ENCODE measurements at regions not wholly inside any gene's neighbourhood (a gene's known extent, or its start where the extent isn't known, plus 50 kb on each side); places are given as distances from the start of the nearest gene placed in this dataset.

DNA sequence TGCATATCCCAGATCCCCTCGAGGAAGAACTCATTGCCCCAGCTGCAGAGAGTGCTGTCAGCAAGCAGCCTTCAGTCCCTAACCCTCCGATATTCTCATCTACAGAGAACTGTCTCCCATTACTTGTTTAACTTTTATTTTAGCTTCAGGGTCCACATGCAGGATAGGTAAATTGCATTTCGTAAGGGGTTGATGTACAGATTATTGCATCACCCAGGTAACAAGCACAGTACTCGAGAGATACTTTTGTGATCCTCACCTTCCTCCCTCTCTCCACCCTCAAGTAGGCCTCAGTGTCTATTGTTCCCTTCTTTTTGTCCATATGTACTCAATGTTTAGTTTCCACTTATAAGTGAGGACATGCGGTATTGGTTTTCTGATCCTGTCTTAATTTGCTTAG, 171.5 kb upstream of the IRS2 start:
- no peak overlapping the region for H3K27ac ChIP-seq (ENCODE audit: insufficient read length, low read depth, low read length)
- DNase-seq: no peak
- Mint-ChIP-seq H3K27me3 (ENCODE audit: low read depth) (no peaks in the 10 kb centered on the region; the same call in 1 of the 2 replicates), H3K9me3 (peaks cover 7 to 15% of the 10 kb centered on the region in 2 experiments; a peak in 3 of 5 replicates), H3K27ac (no peak overlapping the region), H3K36me3 (ENCODE audit: insufficient read depth in 1 of 3, low read depth in 3 of 3) (peaks cover 0 to 4% (median 0%) of the 10 kb centered on the region in 3 experiments; a peak in 3 of 7 replicates), H3K4me3 (no peak overlapping the region), H3K4me1 (no peaks in the 10 kb centered on the region)
- no peak overlapping the region for H3K14ac ChIP-seq (ENCODE audit: insufficient read depth, low read length)
- no peaks in the 10 kb centered on the region for H3K79me1 ChIP-seq (ENCODE audit: insufficient read depth, low read depth, low read length, poor library complexity, severe bottlenecking)
- no peak overlapping the region for H2BK120ac ChIP-seq (ENCODE audit: low read depth, low read length, poor library complexity, severe bottlenecking)
- no peak overlapping the region for H3K9ac ChIP-seq (ENCODE audit: extremely low read depth, insufficient read length, low read length)
- no peak overlapping the region for H3K56ac ChIP-seq (ENCODE audit: insufficient read length, low read depth, low read length)
- H4K5ac ChIP-seq (ENCODE audit: insufficient read length, low read depth, low read length): no peak overlapping the region
- H4K8ac ChIP-seq (replicated peaks; ENCODE audit: insufficient read length, low read depth, low read length): no peak overlapping the region
- no peaks in the 10 kb centered on the region for H3K79me2 ChIP-seq (ENCODE audit: insufficient read depth, low read length)
- no peak overlapping the region for H3K18ac ChIP-seq (ENCODE audit: insufficient read length, low read depth, low read length)
- no peak overlapping the region for H3K23ac ChIP-seq (ENCODE audit: insufficient read length, low read depth, low read length)
- H4K20me1 ChIP-seq (ENCODE audit: control insufficient read depth, insufficient read depth, insufficient read length): no peaks in the 10 kb centered on the region
- no CpG with 5 or more reads among the region's 5 CpGs for WGBS (ENCODE audit: extremely low coverage, insufficient read length, low lambda C conversion rate)
- H2BK5ac ChIP-seq (ENCODE audit: insufficient read length, low read length): no peak overlapping the region
- TF ChIP-seq, protein P1, sequence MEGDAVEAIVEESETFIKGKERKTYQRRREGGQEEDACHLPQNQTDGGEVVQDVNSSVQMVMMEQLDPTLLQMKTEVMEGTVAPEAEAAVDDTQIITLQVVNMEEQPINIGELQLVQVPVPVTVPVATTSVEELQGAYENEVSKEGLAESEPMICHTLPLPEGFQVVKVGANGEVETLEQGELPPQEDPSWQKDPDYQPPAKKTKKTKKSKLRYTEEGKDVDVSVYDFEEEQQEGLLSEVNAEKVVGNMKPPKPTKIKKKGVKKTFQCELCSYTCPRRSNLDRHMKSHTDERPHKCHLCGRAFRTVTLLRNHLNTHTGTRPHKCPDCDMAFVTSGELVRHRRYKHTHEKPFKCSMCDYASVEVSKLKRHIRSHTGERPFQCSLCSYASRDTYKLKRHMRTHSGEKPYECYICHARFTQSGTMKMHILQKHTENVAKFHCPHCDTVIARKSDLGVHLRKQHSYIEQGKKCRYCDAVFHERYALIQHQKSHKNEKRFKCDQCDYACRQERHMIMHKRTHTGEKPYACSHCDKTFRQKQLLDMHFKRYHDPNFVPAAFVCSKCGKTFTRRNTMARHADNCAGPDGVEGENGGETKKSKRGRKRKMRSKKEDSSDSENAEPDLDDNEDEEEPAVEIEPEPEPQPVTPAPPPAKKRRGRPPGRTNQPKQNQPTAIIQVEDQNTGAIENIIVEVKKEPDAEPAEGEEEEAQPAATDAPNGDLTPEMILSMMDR (conservative IDR thresholded peaks at IDR 0.05): no peak
- no peak overlapping the region for H3K4ac ChIP-seq (ENCODE audit: low read depth, low read length)
- no peak overlapping the region for H2BK20ac ChIP-seq (ENCODE audit: low read depth, low read length, poor library complexity, severe bottlenecking)
- H2AK5ac ChIP-seq (ENCODE audit: insufficient read length, low read length): no peak overlapping the region
- no peaks in the 10 kb centered on the region for H3K23me2 ChIP-seq (ENCODE audit: insufficient read length, low read depth, low read length, poor library complexity, severe bottlenecking)
- no peaks in the 10 kb centered on the region for H3K9me3 ChIP-seq (ENCODE audit: control insufficient read depth, low read depth, low read length)
- no peak overlapping the region for H4K91ac ChIP-seq (ENCODE audit: insufficient read length, low read depth, low read length)
- H2BK15ac ChIP-seq (ENCODE audit: low read depth, low read length): no peak overlapping the region
- no peak overlapping the region for H2AFZ ChIP-seq (ENCODE audit: low read length)
- H3K4me2 ChIP-seq (ENCODE audit: insufficient read depth, insufficient read length, low read length): no peak overlapping the region
- no peak overlapping the region for H2BK12ac ChIP-seq (ENCODE audit: insufficient read length, low read depth, low read length)
- H3K4me1 ChIP-seq (ENCODE audit: insufficient read depth, low read length): no peaks in the 10 kb centered on the region
- no peak overlapping the region for H3T11ph ChIP-seq (ENCODE audit: low read length)
- H3K27me3 ChIP-seq (ENCODE audit: insufficient read depth, low read length): no peaks in the 10 kb centered on the region; the same call in 1 of the 2 replicates
